ENCODE measurements at regions not wholly inside any gene's neighbourhood (a gene's known extent, or its start where the extent isn't known, plus 50 kb on each side); places are given as distances from the start of the nearest gene placed in this dataset.
A peak's percentile ranks its signal among the peaks of the same experiment; 100 is the strongest.

DNA sequence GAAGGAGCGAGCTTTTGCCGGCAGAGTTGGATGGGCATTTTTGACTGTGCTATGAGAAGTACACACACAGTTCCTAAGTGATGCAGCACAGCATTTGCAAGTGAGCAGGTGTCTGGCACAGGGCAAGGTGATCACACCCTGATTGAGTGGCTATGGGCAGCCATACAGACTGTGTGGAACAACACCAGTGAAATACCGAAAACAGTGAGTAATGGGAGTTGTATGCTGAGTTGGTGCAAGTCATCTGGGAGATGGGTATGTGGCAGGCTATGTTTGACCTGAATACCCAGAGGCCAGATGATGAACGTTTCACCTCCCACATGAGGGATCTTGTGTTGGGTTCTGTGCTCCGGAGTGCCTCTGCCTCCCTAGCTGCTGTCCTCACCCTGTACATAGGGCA is 53.5 kb upstream of the TIPARP start:
- ChIA-PET CTCF (no interaction called here), POLR2A (no interaction called here)
- no peak overlapping the region for H3K4me3 ChIP-seq (ENCODE audit: low read depth, low read length)
- TF ChIP-seq, protein P1, sequence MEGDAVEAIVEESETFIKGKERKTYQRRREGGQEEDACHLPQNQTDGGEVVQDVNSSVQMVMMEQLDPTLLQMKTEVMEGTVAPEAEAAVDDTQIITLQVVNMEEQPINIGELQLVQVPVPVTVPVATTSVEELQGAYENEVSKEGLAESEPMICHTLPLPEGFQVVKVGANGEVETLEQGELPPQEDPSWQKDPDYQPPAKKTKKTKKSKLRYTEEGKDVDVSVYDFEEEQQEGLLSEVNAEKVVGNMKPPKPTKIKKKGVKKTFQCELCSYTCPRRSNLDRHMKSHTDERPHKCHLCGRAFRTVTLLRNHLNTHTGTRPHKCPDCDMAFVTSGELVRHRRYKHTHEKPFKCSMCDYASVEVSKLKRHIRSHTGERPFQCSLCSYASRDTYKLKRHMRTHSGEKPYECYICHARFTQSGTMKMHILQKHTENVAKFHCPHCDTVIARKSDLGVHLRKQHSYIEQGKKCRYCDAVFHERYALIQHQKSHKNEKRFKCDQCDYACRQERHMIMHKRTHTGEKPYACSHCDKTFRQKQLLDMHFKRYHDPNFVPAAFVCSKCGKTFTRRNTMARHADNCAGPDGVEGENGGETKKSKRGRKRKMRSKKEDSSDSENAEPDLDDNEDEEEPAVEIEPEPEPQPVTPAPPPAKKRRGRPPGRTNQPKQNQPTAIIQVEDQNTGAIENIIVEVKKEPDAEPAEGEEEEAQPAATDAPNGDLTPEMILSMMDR (IDR thresholded peaks at IDR 0.05; ENCODE audit: insufficient read depth, low read length, missing control alignments): no peak
- DNase-seq (ENCODE audit: low read depth, low spot score): no peak

DNA sequence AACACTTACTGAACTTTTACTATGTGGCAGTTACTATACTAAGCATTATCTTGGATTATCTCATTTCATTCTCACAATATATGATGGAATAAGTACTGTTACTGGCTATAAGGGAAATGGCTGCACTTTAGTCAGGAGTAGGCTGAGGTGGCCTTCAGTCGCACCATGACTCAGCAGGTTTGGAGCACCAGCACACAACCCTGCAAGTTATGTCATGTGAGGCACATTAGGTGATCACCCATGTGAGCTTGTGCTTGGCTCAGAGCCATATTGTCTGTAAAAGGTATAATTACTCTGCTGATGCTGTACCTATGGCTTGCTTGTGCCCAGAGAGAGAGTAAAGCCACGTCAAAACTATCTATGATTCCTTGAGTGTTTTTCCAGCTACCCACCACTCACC is 54.1 kb upstream of the TIPARP start:
- POLR2A ChIA-PET: no interaction called here
- TF ChIP-seq, protein P1 (IDR thresholded peaks at IDR 0.05; ENCODE audit: insufficient read depth, low read length, missing control alignments): no peak
- CTCF ChIA-PET: no interaction called here
- H3K4me3 ChIP-seq (ENCODE audit: low read depth, low read length): no peak overlapping the region
- no peak for DNase-seq (ENCODE audit: low read depth, low spot score)

DNA sequence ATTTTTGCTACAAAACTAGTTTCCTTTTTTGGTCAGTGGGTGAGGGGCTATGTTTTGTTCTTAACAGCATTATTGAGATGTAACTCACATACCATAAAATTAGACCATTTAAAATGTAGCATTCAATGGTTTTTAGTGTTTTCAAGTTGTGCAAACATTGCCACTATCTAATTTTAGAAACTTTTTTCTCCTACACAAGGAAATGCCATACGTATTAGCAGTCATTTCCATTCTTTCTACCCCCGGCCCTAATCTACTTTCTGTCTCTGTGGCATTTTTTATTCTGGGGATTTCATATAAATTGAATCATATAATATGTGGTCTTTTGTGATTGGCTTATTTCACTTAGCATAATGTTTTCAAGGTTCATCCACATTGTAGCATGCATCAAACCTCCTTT is 55.0 kb upstream of the TIPARP start:
- ChIA-PET POLR2A (no interaction called here), CTCF (no interaction called here)
- TF ChIP-seq, protein P1 (IDR thresholded peaks at IDR 0.05; ENCODE audit: insufficient read depth, low read length, missing control alignments): no peak
- H3K4me3 ChIP-seq (ENCODE audit: low read depth, low read length): no peak overlapping the region
- DNase-seq (ENCODE audit: low read depth, low spot score): no peak

DNA sequence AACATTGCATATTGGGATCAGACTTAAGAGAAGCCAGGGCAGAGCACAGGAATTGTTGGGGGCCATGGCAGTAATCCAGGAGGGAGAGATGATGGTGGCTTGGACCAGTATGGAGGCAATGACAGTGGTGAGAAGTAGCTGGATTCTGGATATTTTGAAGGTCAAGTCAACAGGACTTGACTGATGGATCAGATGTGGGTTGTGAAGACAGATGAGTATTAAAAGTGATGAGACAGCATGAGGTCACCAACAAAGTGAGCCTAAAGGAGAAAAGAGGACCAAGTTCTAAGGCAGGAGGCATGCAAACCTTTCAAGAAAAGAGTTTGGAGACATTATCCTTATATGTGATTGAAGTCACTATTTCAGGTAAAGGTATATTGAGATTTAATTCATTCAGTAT is 56.6 kb upstream of the TIPARP start:
- TF ChIP-seq, protein P1 (IDR thresholded peaks at IDR 0.05; ENCODE audit: insufficient read depth, low read length, missing control alignments): no peak
- ChIA-PET CTCF (no interaction called here), POLR2A (no interaction called here)
- no peak overlapping the region for H3K4me3 ChIP-seq (ENCODE audit: low read depth, low read length)
- no peak for DNase-seq (ENCODE audit: low read depth, low spot score)

DNA sequence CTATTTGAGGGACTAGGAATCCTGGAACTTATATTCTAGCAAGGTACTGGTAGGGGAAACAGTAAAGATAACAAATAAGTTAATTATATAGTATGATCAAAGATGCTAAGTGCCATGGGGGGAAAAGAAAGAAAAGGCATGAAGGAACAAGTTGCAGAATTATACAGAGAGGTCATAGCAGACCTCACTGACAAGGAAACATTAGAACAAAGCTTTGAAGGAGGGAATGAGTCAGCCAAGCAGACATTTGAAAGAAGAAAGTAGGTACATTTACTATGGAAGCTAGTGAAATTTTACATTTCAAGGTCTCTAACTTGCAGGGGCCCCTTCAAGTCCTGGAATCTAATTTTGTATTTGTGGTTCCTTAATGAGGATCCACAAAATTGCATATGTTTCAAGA is 57.2 kb upstream of the TIPARP start:
- no peak for DNase-seq (ENCODE audit: low read depth, low spot score)
- TF ChIP-seq, protein P1 (IDR thresholded peaks at IDR 0.05; ENCODE audit: insufficient read depth, low read length, missing control alignments): no peak
- POLR2A ChIA-PET: no interaction called here
- CTCF ChIA-PET: no interaction called here
- no peak overlapping the region for H3K4me3 ChIP-seq (ENCODE audit: low read depth, low read length)

DNA sequence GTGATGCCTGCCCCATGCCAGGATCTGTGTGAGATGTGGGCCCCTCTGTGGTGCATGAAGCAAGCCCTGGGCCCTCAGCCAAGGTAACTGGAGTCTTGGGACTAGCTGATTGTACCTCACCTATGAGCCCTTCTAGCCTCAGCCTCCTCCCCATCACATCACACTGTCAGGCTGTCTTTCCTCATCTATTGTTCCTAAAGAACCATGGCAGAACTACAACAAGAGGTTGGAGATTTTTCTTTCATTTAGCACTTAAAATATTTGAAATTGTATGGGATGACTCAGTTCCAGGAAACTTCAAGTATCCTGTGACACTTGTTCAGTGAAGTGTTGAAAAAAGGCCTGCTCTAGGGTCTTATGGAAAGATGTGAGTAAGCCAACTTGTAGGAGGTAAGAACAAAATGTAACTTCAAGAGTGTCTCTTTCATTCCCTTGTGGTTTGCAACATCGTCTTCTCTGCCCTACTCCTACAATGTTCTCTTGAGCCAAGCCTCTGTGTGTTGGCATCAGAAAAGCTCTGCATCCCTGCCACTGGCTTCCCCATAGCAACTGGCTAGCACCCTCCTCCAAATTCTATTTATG is 58.7 kb upstream of the TIPARP start:
- POLR2A ChIA-PET: interaction anchor here (1.4 kb wide), 1 partner anchor 10 kb away, joined by 4 read pairs; no protein-coding TSS in a partner anchor
- TF ChIP-seq, protein P1 (IDR thresholded peaks at IDR 0.05; ENCODE audit: insufficient read depth, low read length, missing control alignments): no peak
- no peak overlapping the region for H3K4me3 ChIP-seq (ENCODE audit: low read depth, low read length)
- DNase-seq (ENCODE audit: low read depth, low spot score): peak; percentile 73
- CTCF ChIA-PET: interaction anchor here (0.9 kb wide), 1 partner anchor 12 kb away, joined by 3 read pairs; no protein-coding TSS in a partner anchor

Measured in AG04449 (cell line).